IgD-negative memory B cell (primary cell): ENCODE measurements at regions not wholly inside any gene's neighbourhood (a gene's known extent, or its start where the extent isn't known, plus 50 kb on each side); places are given as distances from the start of the nearest gene placed in this dataset.

Experiments used
- H3K27ac Mint-ChIP-seq, 3 donors: one replicate each; pipeline ENCODE4 v1.8.0; 2020 to 2022; ENCODE audit warnings: mild to moderate bottlenecking in 3 of 3, mixed read lengths in 3 of 3, moderate library complexity in 1 of 3
- H3K27me3 Mint-ChIP-seq: one replicate; pipeline ENCODE4 v1.8.0; 2021; ENCODE audit warnings: mixed read lengths
- H3K36me3 Mint-ChIP-seq: one replicate; pipeline ENCODE4 v1.8.0; 2020; ENCODE audit warnings: mild to moderate bottlenecking, mixed read lengths
- H3K4me1 Mint-ChIP-seq, 3 donors: one replicate each; pipeline ENCODE4 v1.8.0; 2020 to 2022; ENCODE audit warnings: mixed read lengths in 3 of 3, mild to moderate bottlenecking in 1 of 3
- H3K4me3 Mint-ChIP-seq, 4 donors: one replicate each; pipeline ENCODE4 v1.8.0; 2020 to 2022; ENCODE audit warnings: mild to moderate bottlenecking in 4 of 4, mixed read lengths in 4 of 4, moderate library complexity in 3 of 4
- H3K9me3 Mint-ChIP-seq, 3 donors: one replicate each; pipeline ENCODE4 v1.8.0; 2020 to 2021; ENCODE audit warnings: mixed read lengths in 3 of 3, mild to moderate bottlenecking in 1 of 3

GRCh38 chrX:9134366-9134765 is 100.4 kb upstream of the FAM9B start:
- Mint-ChIP-seq H3K4me1 (peaks cover 0 to 4% (median 1%) of the 10 kb centered on the region in 3 donors), H3K4me3 (no peak overlapping the region), H3K9me3 (peaks cover 2 to 3% (median 3%) of the 10 kb centered on the region in 3 donors), H3K27ac (no peak overlapping the region), H3K36me3 (no peaks in the 10 kb centered on the region), H3K27me3 (peaks cover 8% of the 10 kb centered on the region)

- Mint-ChIP-seq H3K36me3 (no peaks in the 10 kb centered on the region), H3K27me3 (peaks cover 8% of the 10 kb centered on the region), H3K9me3 (peaks cover 2 to 5% (median 3%) of the 10 kb centered on the region in 3 donors), H3K4me3 (no peak overlapping the region), H3K27ac (no peak overlapping the region), H3K4me1 (peaks cover 0 to 4% (median 1%) of the 10 kb centered on the region in 3 donors)
These were observed 102.1 kb upstream of the FAM9B start for GRCh38 chrX:9135901-9136510.

- Mint-ChIP-seq H3K36me3 (no peaks in the 10 kb centered on the region), H3K27ac (no peak overlapping the region), H3K27me3 (peaks cover 8% of the 10 kb centered on the region), H3K4me3 (no peak overlapping the region), H3K4me1 (peaks cover 0 to 4% (median 1%) of the 10 kb centered on the region in 3 donors), H3K9me3 (peaks cover 2 to 5% (median 3%) of the 10 kb centered on the region in 3 donors)
These were observed 103.2 kb upstream of the FAM9B start for GRCh38 chrX:9137152-9137551.

- Mint-ChIP-seq H3K4me1 (no peaks in the 10 kb centered on the region), H3K36me3 (no peaks in the 10 kb centered on the region), H3K9me3 (peaks cover 2 to 5% (median 2%) of the 10 kb centered on the region in 3 donors), H3K4me3 (no peak overlapping the region), H3K27ac (no peak overlapping the region), H3K27me3 (peaks cover 7% of the 10 kb centered on the region)
These were observed 107.6 kb upstream of the FAM9B start for GRCh38 chrX:9141496-9141895.

GRCh38 chrX:9144701-9145241 is 110.8 kb upstream of the FAM9B start:
- H3K4me3 Mint-ChIP-seq: no peak overlapping the region
- H3K27me3 Mint-ChIP-seq: peaks cover 3% of the 10 kb centered on the region
- H3K9me3 Mint-ChIP-seq: peaks cover 0 to 2% (median 0%) of the 10 kb centered on the region in 3 donors
- H3K4me1 Mint-ChIP-seq: no peaks in the 10 kb centered on the region
- H3K27ac Mint-ChIP-seq: no peak overlapping the region
- no peaks in the 10 kb centered on the region for H3K36me3 Mint-ChIP-seq

GRCh38 chrX:9146657-9147056 is 112.7 kb upstream of the FAM9B start:
- peaks cover 0 to 3% (median 0%) of the 10 kb centered on the region in 3 donors for H3K9me3 Mint-ChIP-seq
- no peaks in the 10 kb centered on the region for H3K36me3 Mint-ChIP-seq
- H3K27me3 Mint-ChIP-seq: peaks cover 7% of the 10 kb centered on the region
- H3K4me1 Mint-ChIP-seq: peaks cover under 1 to 1% (median 1%) of the 10 kb centered on the region in 3 donors
- H3K4me3 Mint-ChIP-seq: no peak overlapping the region
- H3K27ac Mint-ChIP-seq: no peak overlapping the region

GRCh38 chrX:9147086-9147485 is 113.2 kb upstream of the FAM9B start:
- Mint-ChIP-seq H3K4me3 (no peak overlapping the region), H3K36me3 (no peaks in the 10 kb centered on the region), H3K9me3 (peaks cover 0 to 3% (median 0%) of the 10 kb centered on the region in 3 donors), H3K4me1 (peaks cover 3 to 6% (median 4%) of the 10 kb centered on the region in 3 donors), H3K27me3 (peaks cover 7% of the 10 kb centered on the region), H3K27ac (no peak overlapping the region)

- H3K9me3 Mint-ChIP-seq: peaks cover 0 to 3% (median 0%) of the 10 kb centered on the region in 3 donors
- no peak overlapping the region for H3K27ac Mint-ChIP-seq
- H3K4me1 Mint-ChIP-seq: peaks cover 3 to 8% (median 6%) of the 10 kb centered on the region in 3 donors
- peaks cover 7% of the 10 kb centered on the region for H3K27me3 Mint-ChIP-seq
- no peaks in the 10 kb centered on the region for H3K36me3 Mint-ChIP-seq
- no peak overlapping the region for H3K4me3 Mint-ChIP-seq
These were observed 113.8 kb upstream of the FAM9B start for GRCh38 chrX:9147726-9148125.

GRCh38 chrX:9148615-9149399 is 114.9 kb upstream of the FAM9B start:
- Mint-ChIP-seq H3K9me3 (peaks cover 0 to 3% (median 0%) of the 10 kb centered on the region in 3 donors), H3K4me1 (peaks cover 3 to 8% (median 6%) of the 10 kb centered on the region in 3 donors), H3K4me3 (no peak overlapping the region), H3K27me3 (peaks cover 6% of the 10 kb centered on the region), H3K36me3 (no peaks in the 10 kb centered on the region), H3K27ac (no peak overlapping the region)

- Mint-ChIP-seq H3K9me3 (peaks cover 0 to 3% (median 0%) of the 10 kb centered on the region in 3 donors), H3K27ac (no peak overlapping the region), H3K4me1 (peaks cover 3 to 8% (median 6%) of the 10 kb centered on the region in 3 donors), H3K27me3 (peaks cover 6% of the 10 kb centered on the region), H3K36me3 (no peaks in the 10 kb centered on the region), H3K4me3 (no peak overlapping the region)
These were observed 115.7 kb upstream of the FAM9B start for GRCh38 chrX:9149501-9150245.

GRCh38 chrX:9151772-9152307 is 117.9 kb upstream of the FAM9B start:
- no peaks in the 10 kb centered on the region for H3K36me3 Mint-ChIP-seq
- H3K4me3 Mint-ChIP-seq: no peak overlapping the region
- peaks cover 3 to 8% (median 6%) of the 10 kb centered on the region in 3 donors for H3K4me1 Mint-ChIP-seq
- no peak overlapping the region for H3K27ac Mint-ChIP-seq
- peaks cover 0 to 4% (median 4%) of the 10 kb centered on the region in 3 donors for H3K9me3 Mint-ChIP-seq
- peaks cover 8% of the 10 kb centered on the region for H3K27me3 Mint-ChIP-seq

- H3K4me1 Mint-ChIP-seq: peaks cover 3 to 8% (median 6%) of the 10 kb centered on the region in 3 donors
- H3K27ac Mint-ChIP-seq: no peak overlapping the region
- H3K4me3 Mint-ChIP-seq: no peak overlapping the region
- H3K36me3 Mint-ChIP-seq: no peaks in the 10 kb centered on the region
- peaks cover 8% of the 10 kb centered on the region for H3K27me3 Mint-ChIP-seq
- peaks cover 0 to 4% (median 4%) of the 10 kb centered on the region in 3 donors for H3K9me3 Mint-ChIP-seq
These were observed 119.4 kb upstream of the FAM9B start for GRCh38 chrX:9153300-9153699.

- H3K4me1 Mint-ChIP-seq: no peaks in the 10 kb centered on the region
- H3K27me3 Mint-ChIP-seq: peaks cover 18% of the 10 kb centered on the region
- no peaks in the 10 kb centered on the region for H3K36me3 Mint-ChIP-seq
- peaks cover 0 to 4% (median 4%) of the 10 kb centered on the region in 3 donors for H3K9me3 Mint-ChIP-seq
- H3K4me3 Mint-ChIP-seq: no peak overlapping the region
- H3K27ac Mint-ChIP-seq: no peak overlapping the region
These were observed 124.7 kb upstream of the FAM9B start for GRCh38 chrX:9158611-9159010.

GRCh38 chrX:9160698-9161329 is 126.9 kb upstream of the FAM9B start:
- H3K4me1 Mint-ChIP-seq: peaks cover 3 to 11% (median 9%) of the 10 kb centered on the region in 3 donors
- no peak overlapping the region for H3K27ac Mint-ChIP-seq
- peaks cover 30% of the 10 kb centered on the region for H3K27me3 Mint-ChIP-seq
- H3K36me3 Mint-ChIP-seq: no peaks in the 10 kb centered on the region
- H3K9me3 Mint-ChIP-seq: peaks cover 0 to 2% (median 2%) of the 10 kb centered on the region in 3 donors
- no peak overlapping the region for H3K4me3 Mint-ChIP-seq
